DMS153 (cell line): ENCODE measurements at regions not wholly inside any gene's neighbourhood (a gene's known extent, or its start where the extent isn't known, plus 50 kb on each side); places are given as distances from the start of the nearest gene placed in this dataset.
A peak's percentile ranks its signal among the peaks of the same experiment; 100 is the strongest.

ENCODE experiments used
- DNase-seq: peaks from one replicate; lab custom pipeline; 2025; lab: John Stamatoyannopoulos, UW

DNA sequence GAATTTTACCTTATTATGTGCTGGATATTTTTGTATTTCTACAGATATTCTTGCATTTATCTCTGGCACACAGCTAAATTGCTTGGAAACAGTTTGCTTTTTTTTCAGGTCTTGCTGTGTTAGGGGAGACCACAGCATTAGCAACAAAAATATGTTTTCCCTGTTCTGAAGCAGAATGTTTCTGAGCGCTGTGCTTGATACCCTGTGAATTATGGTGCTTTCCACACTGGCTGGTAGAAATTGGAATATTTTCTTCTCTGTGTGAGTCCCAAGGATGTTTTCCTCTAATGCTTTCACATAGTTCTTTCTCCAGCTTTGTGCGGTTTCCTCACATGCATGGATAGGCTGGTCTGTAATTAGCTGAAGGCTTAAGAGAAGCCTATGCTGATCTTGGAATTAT lies 651.6 kb upstream of the IGFBP3 start:
- no peak for DNase-seq

GRCh38 chr7:46571996-46572395 lies 650.9 kb upstream of the IGFBP3 start:
- DNase-seq = no peak

DNA sequence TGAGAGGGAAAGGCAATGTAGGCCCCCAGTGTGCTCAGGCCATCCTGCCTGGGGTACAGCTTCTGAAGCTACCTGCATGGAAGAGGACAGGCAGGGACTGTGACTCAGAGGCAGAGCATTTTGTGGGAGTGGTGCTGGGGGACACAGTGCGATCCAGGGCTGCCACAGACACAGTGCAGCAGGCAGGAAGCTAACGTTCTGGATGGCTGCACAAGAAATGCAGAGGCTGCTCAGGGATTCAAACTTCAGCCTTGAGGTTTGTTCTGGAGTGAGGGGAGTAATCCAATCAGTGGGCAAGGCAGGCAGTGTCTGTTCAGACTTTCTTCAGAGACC lies 648.0 kb upstream of the IGFBP3 start:
- no peak for DNase-seq

GRCh38 chr7:46568420-46569132 lies 647.5 kb upstream of the IGFBP3 start:
- DNase-seq = no peak

DNA sequence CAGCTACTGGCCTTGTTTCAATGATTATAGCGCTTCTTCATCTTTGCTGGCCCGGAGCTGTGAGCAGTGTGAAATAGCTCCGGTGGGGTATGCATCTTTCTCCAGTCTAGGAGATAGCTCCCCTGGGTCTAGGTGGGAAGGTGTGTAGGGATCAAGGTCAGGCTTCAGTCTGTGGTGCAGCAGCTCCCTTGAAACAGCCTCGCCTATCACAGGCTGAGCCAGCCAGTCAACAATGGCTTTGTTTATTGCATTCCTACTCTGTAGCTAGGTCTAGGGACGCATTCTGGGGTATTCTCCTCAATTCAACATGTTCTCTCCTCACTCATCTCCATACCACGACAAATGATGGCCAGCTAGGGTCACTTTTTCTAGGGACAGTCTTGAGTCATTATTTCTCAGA lies 646.8 kb upstream of the IGFBP3 start:
- DNase-seq = no peak

- no peak for DNase-seq
These were observed 645.2 kb upstream of the IGFBP3 start for GRCh38 chr7:46566097-46566774.

- no peak for DNase-seq
These were observed 644.4 kb upstream of the IGFBP3 start for GRCh38 chr7:46565253-46566096.

GRCh38 chr7:46559194-46559832 lies 638.2 kb upstream of the IGFBP3 start:
- no peak for DNase-seq

DNA sequence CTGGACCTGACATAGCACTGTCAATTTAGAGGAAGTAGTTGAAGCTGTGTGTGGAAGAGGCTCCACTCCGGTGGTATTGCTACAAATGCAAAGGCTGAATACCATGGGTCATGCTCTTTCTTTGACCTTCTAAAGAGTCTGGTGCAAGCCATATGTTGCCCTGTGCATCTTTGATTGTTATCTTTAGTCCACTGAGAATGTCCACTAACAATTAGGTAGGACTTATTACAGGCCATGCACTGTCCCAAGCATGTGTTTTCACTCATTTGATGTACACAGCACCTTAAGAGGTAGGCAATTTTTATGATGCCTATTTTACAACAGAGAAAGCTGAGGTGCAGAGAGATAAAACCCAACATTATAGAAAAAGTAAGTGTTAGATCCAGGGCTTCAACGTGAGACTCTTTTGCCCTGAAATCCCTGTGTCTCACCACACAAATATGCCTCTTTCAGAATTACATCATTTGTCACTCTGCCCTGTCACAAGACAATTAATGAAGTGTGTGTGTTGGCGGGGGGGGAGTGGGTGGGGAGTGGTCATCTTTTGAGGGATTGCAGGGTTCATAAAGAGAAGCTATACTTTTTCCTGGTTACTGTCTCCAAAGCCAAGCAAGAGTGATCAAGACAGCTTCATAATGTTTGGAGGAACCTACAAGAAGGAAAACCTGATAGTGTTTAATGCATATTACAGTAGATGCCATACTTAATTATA lies 637.6 kb upstream of the IGFBP3 start:
- no peak for DNase-seq

GRCh38 chr7:46557781-46558180 lies 636.7 kb upstream of the IGFBP3 start:
- DNase-seq = no peak

GRCh38 chr7:46557295-46557711 lies 636.2 kb upstream of the IGFBP3 start:
- peak; percentile 7 for DNase-seq

DNA sequence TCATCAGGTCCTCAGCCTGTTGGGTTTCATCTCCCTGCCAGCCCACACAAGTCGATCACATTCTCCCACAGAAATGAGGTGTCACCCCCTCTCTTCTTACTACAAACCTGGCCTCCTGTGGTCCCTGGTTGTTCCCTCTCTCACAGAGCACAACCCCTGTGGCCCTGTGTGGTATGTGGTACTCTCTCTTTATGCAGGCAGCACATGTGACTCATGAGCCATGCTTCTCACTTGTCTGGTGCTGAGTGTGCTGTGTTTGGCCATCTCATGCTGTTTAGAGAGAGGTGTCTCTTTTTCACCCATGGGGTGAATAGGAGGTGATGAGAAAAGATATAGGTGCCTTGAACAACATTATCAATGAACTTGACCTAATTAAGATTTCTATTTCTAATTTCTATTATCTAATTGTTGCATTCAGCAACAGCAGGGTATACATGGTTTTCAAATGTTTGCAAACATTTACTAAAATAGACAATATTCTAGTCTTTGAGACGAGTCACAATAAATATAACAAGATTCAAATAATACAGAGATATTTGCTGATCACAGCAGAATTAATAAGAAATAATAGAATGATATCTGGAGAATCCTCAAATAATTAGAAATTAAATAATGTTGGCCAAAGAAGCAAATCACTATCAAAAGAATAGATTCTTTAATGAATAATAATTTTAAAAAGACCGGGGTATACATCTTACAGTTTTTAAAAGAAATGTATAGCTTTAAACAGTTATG lies 633.8 kb upstream of the IGFBP3 start:
- DNase-seq = no peak

DNA sequence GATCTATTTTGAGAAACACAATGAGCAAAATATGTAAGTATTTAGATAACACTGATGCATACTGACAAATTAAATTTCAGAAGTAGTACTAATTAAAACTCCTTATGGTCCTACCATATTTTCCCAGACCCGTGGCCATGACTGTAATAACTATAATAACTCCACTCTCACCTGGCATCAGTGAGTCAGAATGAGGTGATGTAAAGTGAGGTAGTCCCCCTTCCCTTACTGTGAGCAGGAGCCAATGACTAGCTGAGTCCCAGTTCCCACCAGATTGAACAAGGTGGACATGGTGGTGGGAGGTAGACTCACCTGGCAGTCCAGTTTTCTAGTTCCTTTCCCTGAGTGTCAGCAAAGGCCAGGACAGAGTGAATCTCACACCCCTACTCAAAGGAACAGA lies 630.5 kb upstream of the IGFBP3 start:
- no peak for DNase-seq

DNA sequence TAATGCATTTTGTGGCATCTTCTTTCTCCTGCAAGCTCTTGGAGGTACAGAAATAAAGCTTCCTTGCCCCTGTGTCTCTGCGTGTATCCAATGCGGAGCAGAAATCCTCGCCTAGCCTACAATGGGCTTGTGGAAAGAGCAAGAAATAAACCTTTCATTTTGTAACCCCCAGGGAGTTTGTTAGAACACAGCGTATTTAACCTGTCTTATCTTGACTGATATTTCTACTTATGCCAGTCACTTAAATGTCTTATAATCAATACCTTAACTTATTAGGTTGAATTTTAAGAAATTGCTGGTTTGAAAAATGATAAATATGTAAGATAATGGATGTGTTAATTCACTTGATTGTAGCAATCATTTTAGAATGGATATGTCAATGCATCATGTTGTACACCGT lies 629.8 kb upstream of the IGFBP3 start:
- no peak for DNase-seq

- no peak for DNase-seq
These were observed 629.0 kb upstream of the IGFBP3 start for GRCh38 chr7:46549892-46550639.

DNA sequence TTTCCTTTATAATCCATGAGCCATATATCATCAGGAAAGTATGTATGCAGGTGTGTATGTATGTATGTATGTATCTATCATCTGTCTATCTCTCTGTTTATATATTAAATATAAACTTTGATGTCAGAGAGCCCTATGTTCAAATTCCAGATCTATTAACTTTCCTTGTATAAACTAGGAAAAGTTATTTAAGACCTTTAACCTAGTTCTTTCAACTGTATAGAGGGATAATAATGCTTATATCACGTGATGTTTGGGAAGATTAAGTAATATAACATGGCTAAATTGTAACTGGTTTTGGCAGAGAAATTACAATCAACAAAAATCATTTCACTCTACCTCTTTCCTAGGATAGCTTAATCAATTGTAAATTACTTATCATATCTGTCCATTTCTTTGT lies 628.3 kb upstream of the IGFBP3 start:
- no peak for DNase-seq

DNA sequence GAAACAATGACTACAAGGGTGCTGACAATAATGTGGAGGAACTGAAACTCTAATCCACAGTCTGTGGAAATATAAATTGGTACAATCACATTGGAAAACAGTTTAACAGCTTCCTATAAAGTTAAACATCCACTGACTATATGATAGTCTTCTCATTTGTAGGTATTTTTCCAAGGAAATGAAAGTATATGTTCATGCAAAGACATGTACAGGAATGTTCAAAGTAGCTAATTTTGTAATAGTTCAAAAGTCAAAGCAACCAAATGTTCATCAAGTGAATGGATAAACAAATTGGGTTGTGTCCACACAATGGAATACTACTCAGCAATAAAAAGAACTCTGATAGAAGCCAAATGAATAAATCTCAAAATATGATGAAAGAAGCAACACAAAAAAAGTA lies 626.0 kb upstream of the IGFBP3 start:
- no peak for DNase-seq

- DNase-seq = no peak
These were observed 624.7 kb upstream of the IGFBP3 start for GRCh38 chr7:46545790-46546189.

DNA sequence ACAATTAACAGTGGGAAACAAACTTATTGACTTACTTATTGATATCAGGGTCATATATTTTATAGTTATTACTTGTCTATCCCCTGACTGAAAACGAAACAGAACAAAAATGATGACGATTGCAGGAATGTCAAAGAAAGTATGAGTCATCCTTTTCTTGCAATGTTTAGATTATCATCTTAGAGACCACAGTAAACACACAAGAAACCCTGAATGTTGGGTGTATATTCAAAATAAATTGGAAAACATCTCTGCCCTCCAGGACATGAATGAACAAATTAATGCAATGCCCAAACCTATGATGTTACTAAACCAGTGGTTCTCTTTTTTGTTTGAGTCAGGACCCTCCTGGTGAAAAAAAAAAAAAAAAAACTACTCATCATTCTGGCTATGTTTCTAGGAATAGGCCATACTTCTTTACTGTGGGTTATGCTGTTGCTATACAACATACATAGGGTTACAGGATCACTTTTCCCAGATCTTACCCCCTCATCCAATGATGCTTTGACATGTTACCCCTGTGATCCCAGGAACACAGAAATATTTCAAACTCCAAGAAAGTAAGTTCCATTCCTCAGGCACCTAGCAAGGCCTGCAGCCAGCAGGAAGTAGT lies 623.4 kb upstream of the IGFBP3 start:
- DNase-seq = no peak

DNA sequence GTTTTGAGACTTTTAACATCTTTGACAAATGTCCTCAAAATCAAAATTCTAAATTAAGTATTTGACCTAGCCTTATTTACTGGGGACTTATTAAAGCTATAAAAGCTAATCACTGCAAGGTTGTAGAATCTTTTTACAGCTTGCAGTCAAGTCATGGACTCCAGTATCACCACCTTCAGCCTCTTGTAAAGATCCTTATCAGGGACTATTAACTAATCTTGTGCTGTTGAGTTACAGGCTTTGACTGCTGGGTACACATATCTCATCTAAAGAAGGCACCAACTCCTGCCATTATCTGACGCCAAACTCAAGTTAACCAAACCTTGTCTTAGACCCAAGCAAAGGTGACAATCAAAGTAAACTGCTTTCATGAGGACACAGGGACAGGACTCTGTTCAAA lies 621.0 kb upstream of the IGFBP3 start:
- no peak for DNase-seq
